ENCODE measurements at regions not wholly inside any gene's neighbourhood (a gene's known extent, or its start where the extent isn't known, plus 50 kb on each side); places are given as distances from the start of the nearest gene placed in this dataset.

DNA sequence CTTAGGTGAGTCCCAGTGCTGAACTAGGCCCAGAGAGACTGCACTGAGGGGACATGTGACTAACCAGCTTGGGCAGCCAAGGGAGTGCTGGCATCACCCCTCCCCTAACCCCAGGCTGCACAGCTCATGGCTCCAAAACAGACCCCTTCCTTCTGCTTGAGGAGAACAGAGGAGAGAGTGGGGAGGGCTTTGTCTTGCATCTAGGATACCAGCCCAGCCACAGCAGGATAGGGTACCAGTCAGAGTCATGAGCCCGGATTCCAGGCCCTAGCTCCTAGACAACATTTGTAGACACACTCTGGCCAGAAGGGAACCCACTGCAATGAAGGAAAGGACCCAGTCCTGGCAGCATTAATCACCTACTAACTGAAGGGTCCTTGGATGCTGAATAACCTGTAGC is 49.9 kb upstream of the PLSCR4 start (continued):
- TF ChIP-seq JUND (IDR thresholded peaks at IDR 0.05), result no peak
- TF ChIP-seq EGR1 (IDR thresholded peaks at IDR 0.05; ENCODE audit: low read depth), result no peak
- TF ChIP-seq ZFX (IDR thresholded peaks at IDR 0.05), result no peak
- TF ChIP-seq SP1 (IDR thresholded peaks at IDR 0.05; ENCODE audit: low read depth), result no peak

All from HCT116 (cell line).